Esophagus squamous epithelium (tissue), 5 donors: ENCODE measurements at regions not wholly inside any gene's neighbourhood (a gene's known extent, or its start where the extent isn't known, plus 50 kb on each side); places are given as distances from the start of the nearest gene placed in this dataset.

Experiments
- DNase-seq: peaks from one replicate; lab custom pipeline; 2025; lab: John Stamatoyannopoulos, UW
- H3K27ac ChIP-seq, 4 donors: fragments of 200-600 bp; sonication (generic); one replicate each; pipeline ENCODE4 v1.5.1; 2016 to 2019; ENCODE audit warnings: mild to moderate bottlenecking in 1 of 4
- H3K27me3 ChIP-seq, 4 donors: fragments of 200-600 bp; sonication (generic); 1 replicate in 3 of 4; 2 replicates in 1 of 4; pipeline versions ENCODE4 v1.5.1 to v1.6.0; 2017 to 2021; ENCODE audit warnings: antibody characterized with exemption in 1 of 4
- H3K36me3 ChIP-seq, 3 donors: fragments of 200-600 bp; sonication (generic); one replicate each; pipeline ENCODE4 v1.5.1; 2016 to 2019
- H3K4me1 ChIP-seq, 3 donors: fragments of 200-600 bp; sonication (generic); one replicate each; pipeline ENCODE4 v1.5.1; 2017 to 2019
- H3K4me3 ChIP-seq, 4 donors: fragments of 200-600 bp; sonication (generic); 1 replicate in 3 of 4; 2 replicates in 1 of 4; pipeline ENCODE4 v1.5.1; 2016 to 2019; ENCODE audit warnings: mild to moderate bottlenecking in 2 of 4, moderate library complexity in 1 of 4
- H3K9me3 ChIP-seq, 3 donors: fragments of 200-600 bp; sonication (generic); one replicate each; pipeline ENCODE4 v1.5.1; 2016 to 2019
- CTCF ChIP-seq, 6 experiments: fragments of 450-650 bp in 4 of 6; fragments of 200-600 bp in 2 of 6; sonication (generic) in 2 of 6; IDR thresholded peaks; one replicate each; pipeline ENCODE4 v1.5.1; 2016 to 2019; ENCODE audit warnings: antibody characterized with exemption in 6 of 6, mild to moderate bottlenecking in 4 of 6, moderate library complexity in 4 of 6
- POLR2A ChIP-seq, 4 donors: fragments of 450-650 bp; IDR thresholded peaks; one replicate each; pipeline ENCODE4 v1.6.1; 2017; ENCODE audit warnings: antibody characterized with exemption in 4 of 4, mild to moderate bottlenecking in 4 of 4, moderate library complexity in 3 of 4
- WGBS, 2 donors: methylation state at CpG; one replicate each; pipeline ENCODE4 v1.1.5; 2018; 5-methylcytosine and 5-hydroxymethylcytosine counted together
- intact Hi-C: fragments of 100-400 bp; cut with DNase I; formaldehyde crosslinking; loops from one replicate; pipeline ENCODE4 v1.15.0; 2022
- donor health status: DM: yes; HTN: yes; CAD: no.

- TF ChIP-seq CTCF (IDR thresholded peaks at IDR 0.05) (no peak), POLR2A (IDR thresholded peaks at IDR 0.05) (no peak)
- Histone ChIP-seq H3K4me3 (no peak overlapping the region), H3K27me3 (peaks cover 0 to 95% (median 16%) of the 10 kb centered on the region in 4 donors), H3K4me1 (no peaks in the 10 kb centered on the region), H3K27ac (no peak overlapping the region), H3K36me3 (no peaks in the 10 kb centered on the region), H3K9me3 (no peaks in the 10 kb centered on the region)
- 72 to 86% methylated on average over 12 to 16 of the region's 36 CpGs for WGBS, 2 donors
- intact Hi-C loops = no loop called here
- DNase-seq = no peak
Measured at GRCh38 chr12:132393991-132394949, 64.9 kb upstream of the GALNT9 start.

- no peaks in the 10 kb centered on the region for H3K9me3 ChIP-seq
- H3K4me3 ChIP-seq = no peak overlapping the region
- peaks cover 0 to 95% (median 11%) of the 10 kb centered on the region in 4 donors for H3K27me3 ChIP-seq
- H3K4me1 ChIP-seq = no peaks in the 10 kb centered on the region
- 13 to 69% methylated on average over 3 to 8 of the region's 19 CpGs for WGBS, 2 donors
- TF ChIP-seq POLR2A (IDR thresholded peaks at IDR 0.05) = no peak
- no peak for TF ChIP-seq CTCF (IDR thresholded peaks at IDR 0.05)
- intact Hi-C loops = no loop called here
- no peak for DNase-seq
- H3K27ac ChIP-seq = no peak overlapping the region
- H3K36me3 ChIP-seq = no peaks in the 10 kb centered on the region
Measured at GRCh38 chr12:132393245-132393795, 63.9 kb upstream of the GALNT9 start.

GRCh38 chr12:132392389-132393244 is 63.2 kb upstream of the GALNT9 start:
- no peak overlapping the region for H3K4me3 ChIP-seq
- no peaks in the 10 kb centered on the region for H3K9me3 ChIP-seq
- no peak for TF ChIP-seq CTCF (IDR thresholded peaks at IDR 0.05)
- no peak for TF ChIP-seq POLR2A (IDR thresholded peaks at IDR 0.05)
- H3K27ac ChIP-seq = no peak overlapping the region
- WGBS, 2 donors = 75 to 87% methylated on average over 11 to 14 of the region's 43 CpGs
- no peak for DNase-seq
- H3K27me3 ChIP-seq = peaks cover 0 to 94% (median 5%) of the 10 kb centered on the region in 4 donors
- intact Hi-C loops = no loop called here
- no peaks in the 10 kb centered on the region for H3K4me1 ChIP-seq
- H3K36me3 ChIP-seq = no peaks in the 10 kb centered on the region

GRCh38 chr12:132391326-132392041 is 62.1 kb upstream of the GALNT9 start:
- DNase-seq = no peak
- intact Hi-C loops = no loop called here

More at GRCh38 chr12:132391326-132392041, 62.1 kb upstream of the GALNT9 start:
- WGBS, 2 donors = 78 to 89% methylated on average over 25 to 36 of the region's 43 CpGs
- Histone ChIP-seq H3K4me1 (no peaks in the 10 kb centered on the region), H3K4me3 (no peak overlapping the region), H3K9me3 (no peaks in the 10 kb centered on the region), H3K27ac (no peak overlapping the region), H3K27me3 (peaks cover 0 to 93% (median 2%) of the 10 kb centered on the region in 4 donors), H3K36me3 (no peaks in the 10 kb centered on the region)
- no peak for TF ChIP-seq POLR2A (IDR thresholded peaks at IDR 0.05)
- TF ChIP-seq CTCF (IDR thresholded peaks at IDR 0.05) = no peak
